Activated CD8-positive, alpha-beta memory T cell treated with anti-CD3 and anti-CD28 coated beads, Interleukin-2, amount 50 U/mL, for 24 hours (primary cell): ENCODE measurements at regions not wholly inside any gene's neighbourhood (a gene's known extent, or its start where the extent isn't known, plus 50 kb on each side); places are given as distances from the start of the nearest gene placed in this dataset.

Experiments used
- DNase-seq: peaks from one replicate; pipeline ENCODE4 v3.0.0-alpha.2; 2020; ENCODE audit errors: extremely low read depth

- DNase-seq, result no peak
These were observed 354.2 kb downstream of the CXCL12 start for GRCh38 chr10:44030738-44031137.

DNA sequence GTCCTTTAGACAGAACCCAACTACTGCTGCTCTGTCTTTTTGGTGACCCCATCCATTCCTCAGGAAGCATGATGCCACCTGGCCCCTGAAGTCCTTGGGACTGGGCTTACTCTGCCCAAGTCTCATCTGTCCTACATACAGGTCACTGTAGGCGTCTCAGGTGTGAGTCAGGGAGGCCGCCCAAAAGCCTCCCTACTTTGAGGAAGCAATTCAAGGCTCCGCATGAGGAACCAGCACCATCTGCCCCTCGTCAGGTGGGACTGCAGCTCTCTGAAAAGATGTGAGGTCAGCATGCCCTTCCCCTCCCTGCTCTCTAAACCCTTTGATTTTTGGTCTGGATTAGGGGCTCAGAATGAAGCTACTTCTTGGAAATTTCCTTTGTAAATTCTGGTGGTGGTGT lies 354.8 kb downstream of the CXCL12 start:
- no peak for DNase-seq

GRCh38 chr10:44028384-44029137 lies 356.3 kb downstream of the CXCL12 start:
- DNase-seq, result no peak

DNA sequence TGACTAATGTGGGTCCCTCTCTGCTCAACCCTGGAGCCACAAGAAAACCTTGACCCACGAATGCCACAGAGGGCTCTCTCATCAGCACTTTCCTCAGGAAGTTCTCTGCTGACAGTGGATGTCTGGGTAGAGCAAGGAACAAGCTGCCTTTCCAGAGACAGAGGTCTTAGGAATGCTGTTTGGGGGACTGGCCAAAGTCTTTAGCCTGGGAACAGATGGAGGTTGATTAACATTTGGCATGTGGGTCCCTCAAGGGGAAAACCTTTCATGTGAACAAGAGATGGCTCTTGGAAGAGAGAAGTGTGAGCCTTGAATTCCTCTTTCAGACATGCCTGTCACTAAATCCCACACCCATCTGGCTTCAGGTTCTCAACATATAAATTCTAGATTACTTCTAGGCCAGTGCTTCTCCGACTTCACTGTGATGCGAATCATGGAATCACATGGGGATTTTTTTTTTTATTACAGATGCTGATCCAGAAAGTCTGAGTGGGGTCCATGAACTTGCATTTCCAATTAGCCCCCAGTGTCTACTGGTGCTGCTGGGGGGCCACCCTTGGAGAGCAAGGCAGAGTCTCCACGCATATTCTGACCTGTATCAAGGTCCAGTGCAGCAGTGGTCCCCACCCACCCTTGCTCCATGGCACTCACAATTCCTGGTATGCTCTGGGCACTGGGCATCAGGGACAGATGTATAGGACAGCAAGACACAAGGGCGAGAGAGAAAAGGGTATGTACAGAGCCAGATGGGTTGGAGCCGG lies 360.4 kb downstream of the CXCL12 start:
- no peak for DNase-seq

DNA sequence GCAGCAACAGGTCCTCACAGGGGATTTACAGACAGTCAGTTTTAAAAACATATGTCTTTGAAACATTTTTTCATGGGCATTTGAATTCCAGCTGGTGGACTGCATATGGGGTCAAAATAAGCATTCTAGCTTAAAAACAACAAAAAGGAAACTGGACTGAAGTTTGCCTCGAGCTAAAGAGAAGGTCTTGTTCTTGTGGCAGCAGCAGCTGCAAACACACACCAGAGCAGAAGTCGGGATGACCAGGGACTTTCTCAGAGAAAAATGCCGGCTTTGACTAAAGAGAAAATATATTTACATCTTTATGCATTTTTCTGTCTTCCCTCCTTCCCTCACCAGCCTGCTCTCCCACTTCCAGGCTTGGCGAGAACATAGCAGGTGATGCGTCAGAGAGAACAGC lies 361.4 kb downstream of the CXCL12 start:
- DNase-seq, result no peak

DNA sequence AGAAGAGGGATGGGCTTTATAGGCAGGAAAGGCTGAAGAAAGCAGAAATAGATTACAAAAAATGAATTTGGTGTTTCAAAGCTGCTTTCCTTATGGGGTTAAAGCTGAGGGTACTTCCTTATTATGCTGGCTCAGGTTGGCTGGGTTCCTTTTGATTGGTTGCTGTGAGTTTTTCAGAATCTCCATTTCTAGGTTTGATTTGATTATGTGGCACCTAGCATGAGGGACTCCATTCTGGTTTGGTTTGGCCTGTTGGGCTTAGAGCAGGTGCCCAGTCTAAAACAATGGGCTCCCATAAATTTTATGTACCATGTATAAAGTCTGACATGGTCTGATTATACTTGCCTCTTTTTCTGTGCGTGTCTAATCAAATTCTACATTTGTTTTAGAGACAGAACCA lies 362.7 kb downstream of the CXCL12 start:
- DNase-seq, result no peak

DNA sequence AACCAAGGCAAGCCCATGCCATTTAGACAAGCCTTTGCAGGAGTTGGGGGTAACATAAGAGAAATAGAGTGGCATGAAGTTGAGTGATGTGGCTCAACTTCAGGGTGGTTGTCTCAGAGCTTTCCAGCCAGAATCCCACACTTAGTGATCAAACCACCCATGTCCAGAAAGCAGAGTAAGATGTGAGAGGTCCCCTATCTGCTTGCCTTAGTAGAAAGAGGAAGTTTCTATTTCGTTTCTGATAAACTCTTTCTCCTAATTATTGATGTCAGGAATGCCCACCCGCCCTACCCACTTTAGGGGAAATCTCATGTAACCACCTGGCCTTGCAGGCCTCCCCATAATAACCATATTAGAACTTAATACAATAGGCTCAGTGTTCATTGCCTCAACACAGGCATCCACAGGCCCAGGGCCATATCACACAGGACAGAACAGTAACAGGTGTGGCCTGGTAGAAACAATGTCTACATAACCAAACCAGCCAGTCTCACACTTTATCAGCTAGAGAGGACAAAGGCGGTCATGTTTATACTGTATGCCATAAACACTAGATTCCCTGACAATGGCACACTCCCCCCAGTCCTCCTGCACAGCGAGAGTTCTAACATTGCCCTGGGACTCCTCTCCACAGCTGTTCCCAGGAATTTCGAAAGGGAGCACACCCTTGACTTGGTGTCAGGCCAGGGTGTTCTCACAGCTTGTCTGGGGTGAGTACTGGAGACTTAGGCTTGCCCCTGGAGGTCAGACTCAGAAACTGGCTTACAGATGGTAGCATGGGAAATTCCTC lies 364.4 kb downstream of the CXCL12 start:
- no peak for DNase-seq

DNA sequence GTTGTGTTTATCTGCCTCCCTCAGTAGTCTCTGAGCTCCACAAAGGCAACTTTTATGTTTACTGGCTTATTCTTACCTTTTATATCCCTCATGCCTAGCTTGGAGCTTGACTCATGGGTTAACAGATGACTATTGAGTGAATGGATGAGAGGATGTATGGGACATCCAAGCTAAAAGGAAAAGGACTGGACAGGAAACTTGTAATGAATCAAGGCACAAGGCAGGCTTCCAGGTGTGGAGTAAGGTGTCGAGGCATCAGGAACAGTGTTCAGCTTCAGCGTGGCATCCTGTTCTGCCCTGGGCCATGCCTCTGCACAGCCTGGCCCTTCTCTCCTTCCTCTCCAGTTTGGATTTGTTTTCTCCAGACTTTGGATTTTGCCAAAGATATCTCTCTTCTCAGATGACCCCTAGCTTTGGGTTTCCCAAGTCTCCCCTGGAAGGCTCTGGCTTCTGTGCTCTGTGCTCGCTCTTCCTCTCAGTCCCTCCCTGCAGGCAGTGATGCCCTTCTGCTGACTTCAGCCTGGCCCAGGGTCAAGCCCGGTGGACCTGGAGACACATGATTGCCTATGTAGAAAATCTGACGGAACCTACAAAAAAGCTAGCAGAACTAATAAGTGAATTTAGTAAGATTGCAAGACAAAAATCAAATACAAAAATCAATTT lies 367.3 kb downstream of the CXCL12 start:
- no peak for DNase-seq

- no peak for DNase-seq
These were observed 368.1 kb downstream of the CXCL12 start for GRCh38 chr10:44016589-44017482.

DNA sequence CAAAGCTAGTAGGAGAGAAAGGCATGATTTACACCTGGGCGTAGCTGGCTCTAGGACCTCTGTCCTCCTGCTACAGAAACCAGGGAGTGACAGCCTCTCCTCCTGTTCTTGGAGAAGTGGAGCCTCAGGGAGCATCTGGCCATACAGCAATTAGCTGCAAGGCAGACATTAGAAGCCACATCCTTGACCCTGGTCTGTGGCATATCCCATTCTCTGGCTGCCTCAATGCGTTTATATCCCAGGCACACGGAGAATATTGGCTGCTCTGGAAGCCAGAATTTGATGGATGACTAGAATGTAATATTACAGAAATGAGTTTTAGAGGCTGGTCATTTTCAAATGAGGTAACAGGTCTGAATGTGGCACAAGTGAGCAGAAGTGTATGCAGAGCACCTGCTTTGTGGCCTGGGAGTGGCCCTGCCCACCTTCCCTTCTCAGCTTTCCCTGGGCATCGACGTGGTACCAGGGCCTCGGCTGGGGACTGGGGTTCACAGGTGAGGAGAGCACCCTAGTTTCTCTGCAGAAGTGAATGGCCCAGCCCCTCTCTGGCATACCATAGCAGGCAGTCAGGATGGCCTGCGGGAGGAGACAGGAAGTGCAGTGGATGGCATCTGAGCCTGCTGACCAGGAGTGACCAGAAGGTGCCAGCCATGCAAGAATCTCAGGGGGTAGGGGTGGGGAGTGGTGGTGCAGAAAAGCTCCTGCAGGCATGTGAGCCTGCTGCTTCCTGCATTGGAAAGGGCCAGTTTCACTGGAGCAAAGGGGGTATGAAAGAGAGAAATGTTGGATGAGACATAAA lies 367.2 kb upstream of the ZNF32 start:
- DNase-seq, result no peak

DNA sequence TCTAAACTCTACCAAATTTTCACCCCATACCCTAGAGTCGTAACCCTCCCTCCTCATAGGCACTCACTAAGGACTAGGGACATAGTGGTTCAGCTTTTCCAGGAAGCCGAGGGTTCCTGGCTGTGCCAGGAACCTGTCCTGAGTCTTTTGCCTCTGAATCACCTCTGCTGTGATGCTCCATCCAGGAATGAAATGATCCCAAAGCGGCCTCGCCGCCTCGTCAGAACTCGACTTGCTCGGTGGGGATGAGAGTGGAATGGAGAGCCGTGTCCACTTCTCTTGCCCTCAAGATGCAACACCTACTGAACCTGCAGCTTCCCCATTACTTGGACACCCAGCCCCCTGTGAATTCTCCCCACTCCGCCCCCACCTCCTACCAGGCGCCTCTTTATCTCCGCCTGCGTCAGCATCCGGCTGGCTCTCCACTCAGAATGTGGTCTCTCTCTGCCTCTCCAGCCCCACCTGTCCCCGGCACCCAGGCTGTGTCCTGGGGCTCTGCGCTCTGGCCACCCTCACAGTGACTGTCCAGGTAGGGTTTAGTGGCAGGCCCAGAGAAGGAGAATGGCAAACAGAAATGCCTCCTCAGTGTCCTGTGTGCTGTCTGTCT lies 366.1 kb upstream of the ZNF32 start:
- DNase-seq, result no peak

DNA sequence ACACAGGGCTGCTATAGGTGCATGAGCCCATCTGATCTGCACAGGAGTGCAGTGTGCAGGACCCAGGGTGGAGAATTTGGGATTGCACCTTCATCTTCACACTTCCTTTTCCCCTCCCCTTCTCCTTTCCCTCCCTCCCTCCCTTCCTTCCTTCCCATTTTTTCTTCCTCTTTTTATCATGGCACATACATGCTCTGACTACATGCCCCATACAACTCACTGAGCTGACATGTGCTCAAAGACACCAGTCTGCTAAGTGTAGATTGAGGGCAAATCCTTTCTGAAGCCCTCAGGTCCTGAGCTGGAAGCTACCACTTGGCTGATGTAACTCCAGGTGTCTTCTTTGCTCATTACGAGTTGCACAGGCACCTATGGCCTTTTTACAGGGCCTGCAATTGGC lies 365.3 kb upstream of the ZNF32 start:
- no peak for DNase-seq

GRCh38 chr10:44012921-44013320 lies 364.2 kb upstream of the ZNF32 start:
- no peak for DNase-seq

DNA sequence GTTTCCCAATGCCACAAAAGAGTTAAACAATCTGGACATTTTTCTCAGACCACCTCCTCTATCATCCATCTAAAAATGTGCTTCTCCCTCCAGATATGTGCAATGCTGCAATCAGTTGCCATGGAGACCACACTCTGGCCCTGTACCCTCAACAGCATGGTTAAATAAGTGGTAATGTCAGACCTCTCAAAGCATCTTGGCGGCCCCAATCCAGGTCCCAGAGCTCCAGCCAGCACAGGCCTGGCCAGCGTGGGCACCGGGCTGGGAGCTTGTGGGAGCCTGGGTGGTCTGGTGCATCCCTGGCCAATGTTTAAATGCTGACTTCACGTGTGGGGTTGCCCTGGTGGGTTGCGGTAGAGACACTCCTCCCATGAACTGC lies 362.9 kb upstream of the ZNF32 start:
- DNase-seq, result no peak

GRCh38 chr10:44010873-44011602 lies 362.4 kb upstream of the ZNF32 start:
- DNase-seq, result no peak

GRCh38 chr10:44009891-44010632 lies 361.4 kb upstream of the ZNF32 start:
- no peak for DNase-seq

GRCh38 chr10:44008917-44009709 lies 360.4 kb upstream of the ZNF32 start:
- no peak for DNase-seq
